ENCODE measurements at regions not wholly inside any gene's neighbourhood (a gene's known extent, or its start where the extent isn't known, plus 50 kb on each side); places are given as distances from the start of the nearest gene placed in this dataset.

- no peak for DNase-seq
Measured at GRCh38 chr2:136238286-136239078, 120.5 kb upstream of the CXCR4 start.

- DNase-seq: no peak
Measured at GRCh38 chr2:136236019-136236418, 118.1 kb upstream of the CXCR4 start.

GRCh38 chr2:136235546-136235945 is 117.6 kb upstream of the CXCR4 start:
- no peak for DNase-seq

GRCh38 chr2:136234261-136234660 is 116.3 kb upstream of the CXCR4 start:
- no peak for DNase-seq

- no peak for DNase-seq
Measured at GRCh38 chr2:136233298-136233697, 115.3 kb upstream of the CXCR4 start.

- DNase-seq: no peak
Measured at GRCh38 chr2:136232456-136233172, 114.7 kb upstream of the CXCR4 start.

- DNase-seq: no peak
Measured at GRCh38 chr2:136230464-136230863, 112.5 kb upstream of the CXCR4 start.

- DNase-seq: no peak
Measured at GRCh38 chr2:136226903-136227302, 109.0 kb upstream of the CXCR4 start.

- DNase-seq: no peak
Measured at GRCh38 chr2:136225950-136226835, 108.2 kb upstream of the CXCR4 start.

GRCh38 chr2:136223274-136223673 is 105.3 kb upstream of the CXCR4 start:
- DNase-seq: no peak

- DNase-seq: no peak
Measured at GRCh38 chr2:136222862-136223261, 104.9 kb upstream of the CXCR4 start.

GRCh38 chr2:136221026-136221425 is 103.1 kb upstream of the CXCR4 start:
- DNase-seq: no peak

- DNase-seq: no peak
Measured at GRCh38 chr2:136219963-136220362, 102.0 kb upstream of the CXCR4 start.

- no peak for DNase-seq
Measured at GRCh38 chr2:136219341-136219740, 101.4 kb upstream of the CXCR4 start.

GRCh38 chr2:136217996-136218395 is 100.0 kb upstream of the CXCR4 start:
- no peak for DNase-seq

GRCh38 chr2:136215908-136216472 is 98.0 kb upstream of the CXCR4 start:
- no peak for DNase-seq

- DNase-seq: no peak
Measured at GRCh38 chr2:136215449-136215848, 97.5 kb upstream of the CXCR4 start.

GRCh38 chr2:136214307-136215200 is 96.6 kb upstream of the CXCR4 start:
- no peak for DNase-seq

- DNase-seq: no peak
Measured at GRCh38 chr2:136213836-136214235, 95.9 kb upstream of the CXCR4 start.

GRCh38 chr2:136212426-136213378 is 94.8 kb upstream of the CXCR4 start:
- no peak for DNase-seq

- no peak for DNase-seq
Measured at GRCh38 chr2:136211701-136212100, 93.8 kb upstream of the CXCR4 start.

Data from NCI-H1105 treated with DMSO at 0.1 percent for 48 hours (cell line).